NCI-H2171 (cell line): ENCODE measurements at regions not wholly inside any gene's neighbourhood (a gene's known extent, or its start where the extent isn't known, plus 50 kb on each side); places are given as distances from the start of the nearest gene placed in this dataset.
"Not testable (repeated sequence)": the region's sequence is repeated elsewhere in the genome, so short reads cannot be mapped to it uniquely, and the experiment has no call there.

ENCODE experiments used
- DNase-seq: peaks from one replicate; lab custom pipeline; 2025; lab: John Stamatoyannopoulos, UW

- DNase-seq, result no peak
Measured at GRCh38 chr7:17046666-17047065, 164.9 kb upstream of the AGR3 start.

DNA sequence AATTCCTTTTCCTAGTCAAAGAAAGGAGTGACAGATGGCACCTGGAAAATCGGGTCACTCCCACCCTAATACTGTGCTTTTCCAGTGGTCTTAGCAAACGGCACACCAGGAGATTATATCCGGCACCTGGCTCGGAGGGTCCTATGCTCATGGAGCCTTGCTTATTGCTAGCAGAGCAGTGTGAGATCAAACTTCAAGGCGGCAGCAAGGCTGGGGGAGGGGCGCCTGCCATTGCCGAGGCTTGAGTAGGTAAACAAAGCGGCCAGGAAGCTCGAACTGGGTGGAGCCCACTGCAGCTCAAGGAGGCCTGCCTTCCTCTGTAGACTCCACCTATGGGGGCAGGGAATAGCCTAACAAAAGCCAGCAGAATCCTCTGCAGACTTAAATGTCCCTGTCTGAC is 171.4 kb upstream of the AGR3 start:
- not testable (repeated sequence) for DNase-seq

DNA sequence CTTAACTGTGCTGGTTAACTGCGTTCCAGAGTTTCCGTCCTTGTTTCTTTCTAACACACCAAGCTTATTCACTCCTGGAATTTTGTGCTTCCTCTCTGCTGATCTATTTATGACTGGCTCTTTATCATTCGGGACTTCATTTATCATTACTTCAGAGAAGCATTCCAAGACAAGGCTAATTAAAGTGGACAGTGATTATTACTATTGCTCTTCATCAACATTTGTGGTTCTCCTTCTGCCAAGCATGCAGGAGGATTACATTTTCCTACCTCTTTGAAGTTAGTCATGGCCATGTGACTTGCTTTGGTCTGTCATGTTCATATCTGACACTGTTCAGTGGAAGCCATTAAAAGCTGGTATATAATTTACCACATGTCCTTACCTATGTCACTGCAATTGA is 172.4 kb upstream of the AGR3 start:
- DNase-seq, result no peak

GRCh38 chr7:17054836-17055235 is 173.1 kb upstream of the AGR3 start:
- no peak for DNase-seq

DNA sequence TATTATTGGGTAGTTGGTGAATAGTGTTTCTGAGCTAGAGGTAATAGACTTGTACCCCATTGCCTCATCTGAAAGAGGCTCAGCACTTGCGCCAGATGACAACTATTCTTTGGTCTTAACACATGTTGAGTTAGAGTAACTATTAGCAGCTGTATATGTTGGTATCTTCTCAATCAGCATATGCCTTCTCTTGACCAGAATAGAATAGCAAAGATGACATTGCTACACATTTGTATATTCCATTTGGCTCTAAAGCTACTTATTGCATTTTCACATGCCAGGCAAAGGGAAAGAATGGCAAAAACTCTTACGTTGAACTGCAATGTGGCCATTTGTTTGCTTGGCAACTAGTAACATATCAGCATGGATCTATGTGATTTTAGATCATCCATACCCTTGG is 173.8 kb upstream of the AGR3 start:
- DNase-seq, result no peak

GRCh38 chr7:17056491-17057142 is 174.8 kb upstream of the AGR3 start:
- no peak for DNase-seq

- DNase-seq, result no peak
Measured at GRCh38 chr7:17057143-17057509, 175.3 kb upstream of the AGR3 start.

- DNase-seq, result no peak
Measured at GRCh38 chr7:17058568-17058967, 176.8 kb upstream of the AGR3 start.

DNA sequence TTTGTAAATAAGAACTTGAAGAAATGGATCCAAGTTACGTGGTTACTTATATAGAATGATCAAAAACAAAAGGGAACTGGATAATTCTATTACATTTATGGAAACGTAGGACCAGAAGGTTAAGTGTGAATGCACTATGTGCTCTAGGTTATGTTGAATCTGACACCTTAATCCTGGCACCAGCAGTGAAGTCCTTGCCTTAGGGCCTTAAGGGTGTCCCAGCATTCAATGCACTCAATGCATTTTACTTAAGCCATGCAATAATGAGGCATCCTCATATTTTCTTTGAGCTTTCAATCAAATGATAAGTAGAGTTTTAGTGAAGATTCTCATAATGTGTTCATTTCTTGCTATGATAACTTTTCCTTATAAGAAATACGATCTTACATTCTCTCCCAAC is 178.3 kb upstream of the AGR3 start:
- no peak for DNase-seq

DNA sequence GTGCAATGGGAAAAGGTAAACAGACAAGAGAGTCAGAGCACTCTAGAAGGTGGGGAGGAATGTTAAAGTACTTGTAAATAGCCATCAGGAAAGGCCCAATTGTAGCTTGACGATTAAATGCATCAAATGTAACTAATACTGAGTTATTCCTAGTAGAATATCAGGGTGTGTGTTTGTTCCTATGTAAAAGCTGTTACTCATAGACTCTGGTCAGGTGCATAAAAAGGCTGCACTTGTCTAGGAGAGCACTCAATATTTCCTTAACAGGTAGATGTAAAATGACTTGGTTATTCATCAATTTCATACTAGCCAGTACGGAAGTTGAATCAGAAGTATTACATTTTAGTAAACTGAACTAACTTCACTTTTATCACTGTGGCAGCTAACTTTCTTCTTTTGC is 179.7 kb upstream of the AGR3 start:
- DNase-seq, result no peak

- DNase-seq, result no peak
Measured at GRCh38 chr7:17062151-17063044, 180.6 kb upstream of the AGR3 start.

GRCh38 chr7:17063045-17063383 is 181.2 kb upstream of the AGR3 start:
- no peak for DNase-seq

DNA sequence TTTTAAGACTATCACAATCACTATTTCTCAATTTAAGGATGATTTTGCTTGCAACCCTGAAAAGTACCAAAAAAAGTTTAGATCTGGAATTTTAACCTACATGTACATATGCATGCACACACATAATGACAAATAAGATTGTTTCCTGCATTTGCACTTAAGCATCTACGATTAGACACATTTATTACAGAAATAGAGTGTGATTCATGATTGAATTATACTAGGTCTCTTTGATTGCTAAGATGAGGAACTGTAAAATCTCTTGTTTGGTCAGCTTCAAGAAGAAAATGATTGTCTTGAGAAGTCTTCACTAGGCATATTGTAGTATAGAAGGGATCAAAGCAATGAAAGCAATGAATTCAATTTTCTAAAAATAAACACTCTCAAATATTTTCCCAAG is 185.9 kb upstream of the AGR3 start:
- no peak for DNase-seq

GRCh38 chr7:17069146-17069545 is 187.4 kb upstream of the AGR3 start:
- no peak for DNase-seq

DNA sequence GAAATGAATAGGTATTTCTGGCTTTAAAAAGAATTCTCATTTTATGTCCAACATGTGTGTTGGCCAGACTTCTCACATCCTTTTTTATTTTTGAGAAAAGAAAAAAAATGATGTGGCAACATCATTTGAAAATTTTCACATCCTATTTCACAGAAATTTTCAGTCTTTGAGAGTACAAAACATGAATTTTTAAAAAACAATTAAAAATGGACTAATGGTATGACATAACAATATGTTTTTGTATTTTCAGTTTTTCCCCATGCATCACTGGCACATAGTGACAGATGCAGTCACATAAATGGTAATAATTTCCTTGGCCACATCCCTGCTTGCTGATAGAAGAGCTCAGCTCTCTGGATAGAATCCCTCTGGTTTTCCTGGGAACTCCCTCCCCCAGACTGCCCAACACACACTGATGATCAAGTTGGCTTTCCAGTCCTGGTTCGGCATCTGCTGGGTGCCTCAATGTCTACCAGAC is 188.5 kb upstream of the AGR3 start:
- no peak for DNase-seq

DNA sequence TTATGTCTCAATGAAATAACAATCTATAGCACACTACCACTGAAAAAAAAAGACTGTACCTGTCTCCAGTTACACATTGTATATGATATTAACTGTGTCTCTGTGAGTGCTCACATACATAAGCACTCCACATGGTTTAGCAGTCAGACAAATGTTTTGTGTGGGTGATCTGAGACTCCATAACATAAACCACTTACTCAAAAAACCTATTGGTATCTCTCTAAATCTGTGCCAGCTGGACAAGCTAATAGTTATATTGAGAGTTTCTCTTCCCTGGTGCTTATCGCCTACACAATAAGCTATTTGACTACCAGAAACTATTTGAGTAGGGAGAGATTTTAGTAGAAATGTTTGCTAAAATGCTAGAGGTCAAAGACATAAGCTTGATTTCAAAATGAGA is 190.1 kb upstream of the AGR3 start:
- DNase-seq, result no peak

DNA sequence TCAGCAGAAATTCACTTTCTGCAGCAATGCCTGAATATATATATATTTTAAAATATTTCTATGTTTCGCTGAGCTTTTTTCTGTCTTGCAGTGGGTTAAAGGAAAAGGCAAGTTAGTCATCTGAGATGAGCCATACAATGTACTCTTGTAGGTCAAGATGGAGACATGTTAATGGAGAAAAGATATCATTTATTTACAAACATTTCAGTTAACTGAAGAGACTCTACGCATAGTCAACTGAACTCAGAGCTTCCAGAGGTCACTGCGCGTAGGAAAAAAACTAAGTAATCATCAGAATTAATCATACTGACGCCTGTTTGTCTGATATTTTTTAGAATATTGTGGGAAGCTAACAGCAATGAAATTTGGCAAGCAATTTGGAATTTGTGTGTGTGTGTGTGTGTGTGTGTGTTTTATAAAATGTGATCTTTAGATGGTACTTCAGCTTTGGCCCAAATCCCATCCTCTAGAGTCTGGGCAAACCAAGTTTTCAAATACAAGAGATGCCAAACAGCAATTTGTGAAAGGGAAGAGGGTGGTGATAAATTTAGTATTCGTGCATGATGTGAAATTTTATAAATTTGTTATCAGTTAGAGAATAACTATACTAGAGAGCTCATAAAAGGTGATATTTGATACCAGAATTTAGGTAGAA is 193.9 kb upstream of the AGR3 start:
- no peak for DNase-seq

GRCh38 chr7:17078298-17078697 is 196.5 kb upstream of the AGR3 start:
- DNase-seq, result no peak

- no peak for DNase-seq
Measured at GRCh38 chr7:17083392-17084165, 201.8 kb upstream of the AGR3 start.

GRCh38 chr7:17084166-17084475 is 202.3 kb upstream of the AGR3 start:
- DNase-seq, result no peak

DNA sequence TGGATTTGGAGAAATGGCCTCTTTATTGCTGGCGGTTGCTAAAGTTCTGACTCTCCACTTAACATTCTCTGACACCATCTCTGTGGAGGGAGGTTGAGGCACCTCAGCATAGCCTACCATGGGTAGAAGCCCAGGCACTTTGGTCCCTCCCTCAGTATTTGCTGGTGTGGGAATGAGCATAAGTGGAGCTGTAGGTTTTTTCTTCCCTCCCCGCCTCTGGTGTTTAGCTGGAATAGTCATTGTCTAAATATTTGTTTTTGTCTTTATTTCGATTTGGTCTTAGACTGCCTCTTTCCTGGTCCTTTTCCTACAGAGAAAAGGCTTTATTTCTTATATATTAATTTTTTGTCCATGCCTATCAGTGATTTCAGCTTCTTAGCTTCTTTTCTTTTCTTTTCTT is 203.4 kb upstream of the AGR3 start:
- no peak for DNase-seq

- DNase-seq, result no peak
Measured at GRCh38 chr7:17086403-17086802, 204.6 kb upstream of the AGR3 start.

- DNase-seq, result no peak
Measured at GRCh38 chr7:17090751-17091150, 207.7 kb upstream of the AHR start.
